Body of pancreas (tissue), 4 donors: ENCODE measurements at regions not wholly inside any gene's neighbourhood (a gene's known extent, or its start where the extent isn't known, plus 50 kb on each side); places are given as distances from the start of the nearest gene placed in this dataset.

ENCODE experiments used
- CTCF ChIP-seq, 7 experiments: fragments of 450-650 bp in 4 of 7; fragments of 200-600 bp in 3 of 7; sonication (generic) in 3 of 7; IDR thresholded peaks; one replicate each; pipeline ENCODE4 v1.5.1; 2016 to 2019; ENCODE audit warnings: antibody characterized with exemption in 7 of 7
- POLR2A ChIP-seq, 3 donors: fragments of 450-650 bp; IDR thresholded peaks; one replicate each; pipeline ENCODE4 v1.6.1; 2016; ENCODE audit warnings: antibody characterized with exemption in 3 of 3, mild to moderate bottlenecking in 2 of 3

- TF ChIP-seq CTCF (IDR thresholded peaks at IDR 0.05) (no peak), POLR2A (IDR thresholded peaks at IDR 0.05) (no peak)
These were observed 117.8 kb upstream of the FAM20A start for GRCh38 chr17:68718926-68719325.
